SW480 (cell line): ENCODE measurements at regions not wholly inside any gene's neighbourhood (a gene's known extent, or its start where the extent isn't known, plus 50 kb on each side); places are given as distances from the start of the nearest gene placed in this dataset.

ENCODE experiments used
- DNase-seq: peaks from one replicate; pipeline ENCODE4 v3.0.0-alpha.2; 2016; ENCODE audit warnings: low spot score

DNA sequence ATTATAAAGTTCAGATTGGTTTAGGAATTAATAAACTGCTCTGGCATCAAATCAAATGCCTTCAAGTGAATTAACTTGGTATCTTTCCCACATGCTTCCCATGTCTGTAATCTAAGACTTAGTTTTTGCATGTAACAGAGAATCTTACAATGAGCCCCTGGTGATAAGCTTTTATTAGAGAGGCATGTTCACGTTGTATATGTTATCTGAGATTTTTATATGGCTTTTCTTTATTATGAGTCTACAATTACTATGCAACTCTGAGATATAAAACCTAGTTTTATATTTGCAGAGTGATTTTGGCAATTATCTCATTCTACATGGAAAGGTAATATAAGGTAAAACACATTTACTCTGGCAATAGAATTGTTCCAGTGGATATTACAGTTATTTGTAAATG is 1578.4 kb upstream of the IGFBP7 start:
- DNase-seq = no peak

DNA sequence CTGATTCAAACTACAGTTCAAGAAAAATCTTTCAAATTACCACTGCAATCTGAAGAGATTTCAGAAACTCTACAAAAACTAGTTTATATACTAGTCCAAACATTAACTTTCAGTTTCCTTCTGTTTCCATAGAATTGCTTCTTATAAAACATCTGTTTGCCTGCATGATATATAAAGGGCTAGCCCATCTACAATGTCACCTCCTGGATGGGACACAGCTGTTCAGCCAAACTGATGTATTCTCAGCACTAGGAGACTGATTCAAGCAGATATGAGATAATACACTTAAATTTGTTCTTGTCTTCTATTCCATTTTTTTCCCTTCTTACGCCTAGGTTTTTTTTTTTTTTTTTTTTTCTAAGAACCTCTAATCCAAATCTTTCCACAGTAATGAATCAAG is 1569.7 kb upstream of the IGFBP7 start:
- DNase-seq = no peak

DNA sequence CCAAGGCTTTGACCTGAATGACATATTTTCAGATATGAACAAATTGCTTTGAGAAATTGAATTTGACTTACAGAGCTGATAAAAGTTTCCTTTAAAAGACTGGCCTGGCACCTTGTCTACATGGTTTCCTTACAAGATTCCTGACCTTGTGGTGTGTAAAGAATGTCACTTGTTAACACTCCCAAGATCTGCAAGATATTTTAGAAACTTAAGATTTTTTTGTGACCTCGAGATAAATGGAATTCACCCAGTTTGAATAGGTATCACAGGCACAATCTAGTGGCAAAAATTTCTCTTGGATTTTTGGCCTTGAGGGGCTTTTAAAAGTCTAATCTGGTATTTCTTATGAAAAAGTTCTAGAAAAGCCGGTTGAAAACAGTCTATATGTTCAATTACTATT is 1568.9 kb upstream of the IGFBP7 start:
- no peak for DNase-seq

DNA sequence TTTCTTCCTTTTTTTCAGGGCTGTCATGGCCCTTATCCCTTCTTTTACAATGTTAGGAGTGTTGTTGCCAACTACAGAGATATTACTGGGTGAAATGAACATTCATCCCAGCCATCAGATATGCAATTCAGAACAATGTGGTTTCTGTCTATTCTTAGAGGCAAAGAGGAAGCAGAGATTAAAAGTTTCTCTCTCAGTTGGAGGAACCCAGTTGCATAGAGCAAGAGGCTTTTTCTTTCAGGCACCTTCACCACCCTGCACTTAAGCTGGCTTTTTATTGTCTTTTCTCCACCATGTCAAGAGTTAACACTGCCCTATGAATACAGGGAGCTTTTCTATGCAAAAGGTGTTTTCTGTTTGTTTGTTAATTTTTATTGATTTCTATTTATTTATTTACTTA is 1559.6 kb upstream of the IGFBP7 start:
- DNase-seq = no peak

DNA sequence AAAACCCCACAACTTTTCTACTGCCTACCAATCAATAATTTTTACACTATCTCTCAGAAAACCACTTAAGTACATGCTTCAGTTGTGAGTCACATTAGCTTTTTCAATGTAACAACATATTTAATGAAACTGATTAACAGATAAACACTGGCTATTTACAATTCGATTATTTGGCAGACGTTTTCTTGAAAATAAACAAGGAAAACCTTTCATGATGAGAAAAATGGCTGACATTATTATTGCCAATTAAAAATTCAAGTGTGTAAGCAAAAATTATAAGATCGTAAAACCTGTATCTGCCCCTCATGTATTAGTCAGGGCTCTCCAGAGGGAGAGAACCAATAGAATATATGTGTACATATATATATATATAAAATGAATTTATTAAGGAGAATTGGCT is 1555.5 kb upstream of the IGFBP7 start:
- DNase-seq = no peak

DNA sequence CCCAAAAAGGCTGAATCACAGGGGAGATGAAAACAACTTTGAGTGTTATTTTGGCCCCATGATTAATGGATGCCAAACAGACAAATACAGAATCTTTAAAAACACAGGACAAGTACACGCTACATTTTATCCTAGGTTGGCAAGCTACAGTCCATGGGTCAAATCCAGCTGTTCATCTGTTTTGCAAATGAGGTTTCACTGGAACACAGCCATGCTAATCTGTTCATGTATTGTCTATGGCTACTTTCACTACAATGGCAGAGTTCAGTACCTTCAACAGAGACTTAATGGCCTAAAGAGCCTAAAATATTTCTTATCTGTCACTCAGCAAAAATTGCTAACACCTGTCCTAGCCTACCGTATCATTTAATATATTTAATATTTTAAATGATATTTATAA is 1548.5 kb upstream of the IGFBP7 start:
- DNase-seq = no peak

DNA sequence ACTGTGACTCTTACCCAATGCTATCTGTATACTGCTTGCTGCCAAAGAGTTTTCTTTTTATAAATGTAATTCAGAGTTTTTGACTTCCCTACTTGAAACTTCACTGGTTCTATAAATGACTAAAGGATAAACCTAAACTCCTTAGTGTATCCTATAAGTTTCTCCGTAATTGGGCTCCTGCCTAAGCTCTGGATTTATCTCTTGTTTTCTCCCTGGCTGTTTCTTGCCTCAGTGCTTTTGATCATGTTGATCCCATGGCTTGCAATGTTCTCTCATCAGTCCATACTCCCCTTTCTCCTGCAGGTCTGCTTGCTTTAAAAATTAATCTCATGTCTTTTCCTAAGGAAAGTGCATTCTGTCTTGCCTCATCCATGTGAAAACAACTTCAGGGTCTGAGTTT is 1543.1 kb upstream of the IGFBP7 start:
- DNase-seq = no peak

DNA sequence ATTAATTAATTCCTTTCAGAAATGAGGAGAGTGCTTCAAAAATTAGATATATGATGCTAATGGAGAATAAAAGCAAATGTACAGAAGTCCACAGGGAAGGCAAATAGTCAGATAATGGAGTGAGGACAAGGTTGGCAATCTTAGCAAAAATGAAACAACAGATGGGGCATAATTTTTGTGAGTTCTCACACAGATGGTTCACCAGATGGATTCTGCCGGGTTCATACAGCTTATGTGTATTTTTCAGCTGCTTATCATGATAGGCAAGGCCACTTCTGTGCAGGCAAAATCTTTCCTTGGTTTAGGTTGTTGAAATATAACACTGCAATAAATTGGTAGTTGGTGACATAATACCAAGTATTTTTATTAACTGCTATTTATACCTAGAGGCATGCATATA is 1539.0 kb upstream of the IGFBP7 start:
- DNase-seq = no peak

DNA sequence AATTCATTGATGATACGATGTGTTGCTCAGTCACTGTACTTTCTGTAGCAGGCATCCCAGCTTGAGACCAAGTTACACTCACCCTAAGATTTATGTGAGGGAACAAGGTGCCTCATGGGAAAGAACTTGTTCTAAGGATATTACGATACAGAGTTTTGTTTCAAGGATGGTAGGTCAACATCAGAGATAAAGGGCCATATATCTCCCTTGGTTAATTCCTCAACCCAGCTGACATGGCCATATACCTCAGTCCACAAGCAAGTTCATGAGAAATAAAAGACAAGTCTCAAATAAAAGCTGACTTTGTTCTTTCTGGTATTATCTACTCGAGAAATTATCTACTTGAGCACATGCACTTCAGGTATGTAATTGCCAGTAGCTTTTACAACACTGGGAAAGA is 1535.9 kb upstream of the IGFBP7 start:
- no peak for DNase-seq

DNA sequence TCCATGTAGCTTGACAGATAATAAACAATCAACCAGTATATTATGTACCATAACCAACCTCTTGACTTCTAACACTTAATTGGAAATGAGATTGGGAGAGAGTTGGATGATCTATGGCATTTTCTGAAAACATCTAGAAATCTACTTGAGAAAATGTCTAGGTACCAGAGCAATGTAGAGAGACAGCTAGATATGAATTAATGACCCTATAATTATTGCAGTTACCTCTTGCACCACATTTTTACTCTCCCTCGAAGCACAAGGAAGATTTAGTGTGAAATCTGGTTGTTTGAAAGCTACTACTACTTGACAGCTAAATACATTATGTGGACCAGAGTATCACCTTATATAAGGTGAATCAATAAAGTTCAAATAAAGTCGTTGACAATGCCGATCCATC is 1534.4 kb upstream of the IGFBP7 start:
- no peak for DNase-seq

DNA sequence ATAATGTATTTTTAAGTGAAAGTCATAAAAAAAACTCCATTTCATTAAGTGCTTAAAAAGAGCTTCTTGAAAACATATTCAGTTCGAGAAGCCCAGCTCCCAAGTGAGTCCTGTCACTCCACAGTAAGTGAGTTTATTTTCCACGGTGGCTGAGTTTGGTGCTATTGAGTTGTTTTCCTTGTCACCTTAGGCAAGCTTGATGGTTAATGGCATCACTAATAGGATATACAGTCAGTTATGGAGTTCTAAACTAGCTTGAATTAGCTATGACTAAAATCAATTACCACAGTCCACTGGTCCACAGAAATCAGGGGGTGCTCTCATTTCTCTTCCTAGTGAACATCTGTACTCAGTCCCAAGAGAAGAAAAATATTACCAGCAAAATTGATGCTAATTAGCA is 1526.2 kb upstream of the IGFBP7 start:
- no peak for DNase-seq

DNA sequence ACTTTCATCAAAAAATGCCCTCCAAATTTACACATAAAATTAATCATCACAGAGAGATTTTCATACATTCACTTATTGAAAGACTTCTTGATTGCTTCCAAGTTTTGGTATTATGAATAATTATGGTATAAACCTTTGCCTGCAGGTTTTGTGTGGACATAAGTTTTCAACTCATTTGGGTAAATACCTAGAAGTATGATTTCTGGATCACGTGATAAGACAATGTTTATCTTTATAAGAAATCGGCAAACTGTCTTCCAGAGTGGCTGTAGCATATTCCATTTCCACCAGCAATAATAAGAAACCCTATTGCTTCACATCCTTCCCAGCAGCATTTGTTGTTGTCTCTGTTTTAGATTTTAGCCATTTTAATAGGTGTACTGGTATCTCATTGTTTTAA is 1507.0 kb upstream of the IGFBP7 start:
- DNase-seq = no peak

DNA sequence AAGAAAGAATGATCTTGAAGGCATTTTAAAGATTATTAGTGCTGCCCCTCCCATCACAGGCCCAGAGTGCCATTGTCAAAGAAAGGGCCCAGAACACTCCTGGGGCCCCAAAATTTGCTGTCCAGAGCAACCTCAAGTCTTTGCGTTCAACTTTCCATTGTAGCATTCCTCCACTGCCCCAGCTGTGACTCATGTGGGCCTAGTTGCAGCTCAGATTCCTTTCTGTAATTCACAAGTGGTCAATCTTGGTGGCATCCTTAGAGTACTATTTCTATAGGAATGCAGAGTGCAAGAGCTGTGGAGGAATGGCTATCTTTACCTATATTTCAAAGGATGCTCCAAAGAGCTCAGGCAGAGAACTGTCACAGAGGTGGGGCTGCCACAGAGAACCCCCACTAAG is 1500.8 kb upstream of the IGFBP7 start:
- DNase-seq = no peak

DNA sequence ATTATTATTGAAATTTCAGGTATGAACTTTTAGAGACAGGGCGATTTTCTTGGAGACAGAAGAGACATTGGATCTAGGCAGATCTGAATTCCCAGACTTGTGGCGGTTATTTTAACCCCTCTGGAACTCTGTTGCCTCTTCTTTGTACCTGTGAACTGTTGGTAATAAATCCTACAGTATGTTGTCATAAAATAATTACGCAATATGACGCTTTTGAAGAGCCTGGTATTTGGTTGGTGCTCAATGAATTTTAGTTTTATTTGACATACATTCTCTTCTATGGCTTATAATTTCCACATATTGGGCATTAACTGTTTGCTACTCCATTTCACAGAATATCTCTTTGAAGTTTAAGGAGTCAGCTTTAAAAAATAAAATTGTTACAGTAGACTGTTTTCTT is 1496.1 kb upstream of the IGFBP7 start:
- DNase-seq = no peak

DNA sequence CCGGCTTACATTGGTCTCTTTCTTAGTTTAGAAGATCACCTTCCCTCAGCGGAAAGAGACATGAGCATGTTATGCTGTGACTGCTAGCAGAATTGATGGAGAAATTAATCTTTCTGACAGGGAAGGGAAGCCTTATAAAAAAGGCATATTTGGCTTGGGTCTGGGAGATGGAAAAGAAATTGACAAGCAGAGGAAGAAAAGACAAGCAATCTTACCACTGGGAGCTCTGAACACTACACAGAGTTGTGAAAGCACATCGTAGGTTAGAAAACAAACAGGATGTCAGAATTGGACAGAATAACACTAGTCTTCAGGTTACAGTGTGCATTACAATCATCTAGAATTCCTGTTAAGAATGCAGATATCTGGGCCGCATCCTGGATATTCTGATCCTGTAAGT is 1493.8 kb upstream of the IGFBP7 start:
- DNase-seq = no peak

DNA sequence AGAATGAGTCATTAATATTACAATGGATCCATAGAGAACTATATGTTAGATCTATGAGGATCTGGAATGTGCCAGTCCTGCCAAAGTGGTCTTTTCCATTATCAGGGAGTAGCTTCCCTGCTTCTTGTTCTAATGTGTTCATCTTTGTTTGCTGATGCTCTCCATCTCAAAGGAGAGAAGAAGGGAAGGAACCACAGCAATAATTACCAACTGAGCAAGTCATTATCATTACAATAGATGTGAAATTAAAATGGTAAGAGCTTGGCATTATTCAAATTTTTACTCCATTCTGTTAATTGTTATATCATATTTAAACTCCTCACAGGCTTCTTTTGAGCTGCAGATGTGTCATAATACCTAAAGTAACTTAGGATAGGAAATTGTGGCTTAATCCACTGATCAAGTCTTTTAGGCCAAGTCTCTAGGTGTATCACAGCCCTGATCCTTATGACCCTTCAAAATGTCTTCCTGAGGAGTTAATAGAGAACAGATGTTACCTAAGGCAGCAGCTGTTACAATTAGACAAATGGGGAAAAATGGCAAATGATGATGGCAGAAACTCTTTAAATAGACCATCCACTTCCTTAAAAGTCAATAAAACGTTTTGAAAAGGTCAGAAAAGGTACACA is 1492.7 kb upstream of the IGFBP7 start:
- DNase-seq = no peak

DNA sequence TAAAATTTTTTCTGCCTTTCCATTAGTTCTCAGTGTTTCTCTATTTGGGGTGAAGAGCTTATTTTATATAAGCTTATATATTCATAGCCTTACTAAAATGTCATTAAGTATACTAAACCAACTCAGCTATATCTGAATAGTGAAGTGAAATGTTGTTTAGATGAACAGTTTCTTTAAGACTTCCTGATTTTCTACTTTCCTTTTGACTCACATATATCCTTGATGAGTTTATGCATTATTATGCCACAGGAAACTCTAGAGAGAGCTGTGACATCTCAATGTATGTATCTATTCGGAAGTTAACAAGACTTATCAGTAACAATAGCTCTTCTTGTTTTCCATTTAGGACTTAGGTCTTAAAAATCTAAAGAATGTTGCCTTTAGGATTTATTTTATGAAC is 1491.8 kb upstream of the IGFBP7 start:
- DNase-seq = no peak

DNA sequence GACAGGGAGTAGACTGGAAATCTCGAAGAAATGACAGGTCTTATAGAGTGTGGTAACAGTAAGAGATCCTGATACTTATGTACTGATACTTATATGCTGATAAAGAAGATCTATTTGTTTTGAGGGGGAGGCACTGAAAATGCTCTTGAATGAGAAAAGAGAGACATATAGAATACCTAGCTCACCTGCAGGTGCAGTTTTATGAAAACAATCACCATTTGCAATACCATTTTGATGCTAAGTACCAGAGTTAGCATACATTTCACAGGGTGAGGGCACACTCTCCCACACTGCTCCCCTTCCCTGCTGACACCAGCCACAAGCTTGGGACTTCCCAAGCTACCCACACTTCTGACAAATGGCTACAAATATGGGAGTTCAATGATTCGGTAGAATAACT is 1490.1 kb upstream of the IGFBP7 start:
- no peak for DNase-seq

DNA sequence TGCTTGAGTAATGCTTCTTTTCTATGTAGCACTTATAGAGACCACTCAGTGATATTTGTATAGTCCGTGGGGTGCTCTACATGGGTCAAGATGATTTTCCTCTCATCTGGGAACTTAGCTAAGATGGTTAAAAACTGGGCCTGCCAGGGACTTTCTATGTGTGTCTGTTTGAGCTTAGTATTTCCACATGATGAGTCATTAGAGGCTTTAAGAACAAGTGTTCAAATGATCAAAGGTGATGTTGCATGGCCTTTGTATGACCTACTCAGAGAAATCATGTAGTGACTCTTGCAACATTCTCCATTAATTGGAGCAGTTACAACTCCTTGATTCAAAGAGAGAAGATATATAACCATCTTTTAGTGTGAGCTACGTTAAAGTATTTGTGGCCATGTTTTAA is 1480.5 kb upstream of the IGFBP7 start:
- DNase-seq = no peak

DNA sequence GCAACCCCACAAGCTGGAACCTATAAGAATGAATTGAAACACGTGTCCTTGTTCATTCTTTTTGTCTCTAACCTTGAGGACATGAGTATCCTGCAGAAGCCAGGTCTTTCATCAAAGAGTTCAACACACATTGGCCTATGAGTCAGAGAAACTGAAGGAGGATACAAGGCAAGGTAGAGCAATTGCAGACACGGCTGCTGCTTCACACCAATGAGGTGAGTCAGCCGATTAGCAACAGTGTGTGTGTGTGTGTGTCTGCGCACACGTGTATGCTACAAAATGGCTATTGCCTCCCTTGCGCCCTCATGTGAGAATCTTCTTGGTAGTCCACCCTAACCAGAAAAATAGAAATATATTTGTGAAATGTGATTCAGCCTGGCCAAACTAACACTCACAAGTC is 1477.7 kb upstream of the IGFBP7 start:
- peak; percentile 1 for DNase-seq

DNA sequence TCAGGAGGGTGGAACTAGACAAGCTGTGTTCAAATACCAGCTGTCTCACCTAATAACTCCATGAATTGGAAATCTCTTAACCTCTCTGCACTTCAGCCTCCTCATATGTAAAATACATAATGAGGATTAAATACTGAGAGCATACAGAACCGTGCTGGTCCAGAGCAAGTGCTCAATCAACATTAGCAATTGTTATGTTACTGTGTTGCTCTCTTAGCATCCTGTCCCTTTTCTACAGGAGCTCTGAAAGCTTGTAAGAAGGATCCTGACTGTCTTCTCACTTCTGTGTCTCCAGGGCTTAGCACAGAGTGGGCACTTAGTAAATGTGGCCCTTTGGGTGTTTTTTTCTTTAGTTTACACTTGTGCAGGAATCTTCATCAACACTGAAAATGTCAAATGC is 1456.1 kb upstream of the IGFBP7 start:
- no peak for DNase-seq

DNA sequence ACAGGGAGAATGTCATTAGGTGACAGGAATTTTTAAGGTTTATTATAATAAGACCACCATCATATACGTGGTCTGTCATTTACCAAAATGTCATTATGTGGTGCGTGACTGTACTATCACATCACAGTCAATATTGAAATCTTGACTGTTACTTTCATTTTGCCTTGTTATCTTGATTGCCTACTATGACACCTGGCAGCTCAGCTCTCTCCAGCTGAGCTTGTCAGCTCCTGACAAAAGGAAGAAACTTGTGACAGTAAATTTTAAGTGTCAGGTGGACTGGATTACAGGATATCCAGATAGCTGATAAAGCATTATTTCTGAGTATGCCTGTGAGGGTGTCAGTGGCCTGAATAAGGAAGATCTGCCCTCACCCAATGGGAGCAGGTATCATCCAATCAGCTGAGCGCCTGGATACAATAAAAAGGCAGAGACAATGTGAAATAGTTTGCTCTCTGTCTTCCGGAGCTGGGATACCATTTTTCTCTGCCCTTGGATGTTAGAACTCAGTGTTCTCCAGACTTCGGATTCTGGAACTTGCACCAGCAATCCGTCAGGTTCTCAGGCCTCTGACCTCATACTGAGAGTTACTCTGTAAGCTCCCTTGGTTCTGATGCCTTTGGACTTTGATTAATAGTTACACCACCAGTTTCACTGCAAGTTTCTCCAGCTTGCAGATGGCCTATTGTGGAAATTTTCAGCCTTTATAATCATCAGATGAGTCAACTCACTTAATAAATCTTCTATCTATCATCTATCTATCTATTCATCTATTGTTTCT is 1454.7 kb upstream of the IGFBP7 start:
- no peak for DNase-seq

DNA sequence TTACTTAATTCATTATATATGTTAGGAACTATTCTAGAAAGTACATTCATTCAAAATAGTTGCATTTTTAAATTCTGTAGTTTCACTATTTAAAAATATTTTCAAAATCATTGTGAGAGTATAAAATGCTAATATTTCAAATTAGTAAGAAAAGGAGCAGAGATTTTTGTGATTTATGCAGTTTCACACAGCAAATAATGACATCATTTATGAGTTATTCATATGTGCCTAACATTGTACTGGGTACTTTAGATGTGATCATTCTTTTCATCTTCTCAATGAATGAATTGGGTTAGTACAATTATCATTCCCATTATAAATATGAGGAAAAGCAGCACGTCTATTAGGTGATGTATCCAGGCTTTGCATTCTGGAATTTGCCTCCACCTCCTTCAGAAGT is 1451.0 kb upstream of the IGFBP7 start:
- no peak for DNase-seq

DNA sequence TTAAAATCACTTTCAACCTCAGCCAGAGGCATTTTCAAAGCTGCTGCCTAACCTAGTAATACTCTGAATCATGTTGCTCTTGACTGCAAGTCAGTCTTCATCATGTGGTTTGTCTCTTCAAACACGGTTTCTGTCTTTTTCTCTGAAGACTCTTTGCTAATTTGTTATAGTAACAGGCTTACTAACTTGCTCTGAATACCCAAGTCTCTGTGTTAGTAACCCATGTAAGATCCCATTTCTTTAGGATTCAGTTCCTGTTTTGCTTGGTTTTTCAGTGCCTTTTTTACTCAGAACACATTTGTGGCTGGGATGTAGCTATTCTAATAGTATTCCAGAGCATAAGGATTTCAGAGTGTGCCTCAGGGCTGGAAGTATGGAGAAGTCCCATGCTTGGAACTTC is 1450.6 kb upstream of the IGFBP7 start:
- no peak for DNase-seq
